GM19455 (cell line): ENCODE measurements at regions not wholly inside any gene's neighbourhood (a gene's known extent, or its start where the extent isn't known, plus 50 kb on each side); places are given as distances from the start of the nearest gene placed in this dataset.
A peak's percentile ranks its signal among the peaks of the same experiment; 100 is the strongest.

Experiments used
- ATAC-seq: cut with Tn5 transposase; IDR thresholded peaks from one replicate; pipeline ENCODE4 v1.9.1; 2021; ENCODE audit not compliant: unreplicated experiment

DNA sequence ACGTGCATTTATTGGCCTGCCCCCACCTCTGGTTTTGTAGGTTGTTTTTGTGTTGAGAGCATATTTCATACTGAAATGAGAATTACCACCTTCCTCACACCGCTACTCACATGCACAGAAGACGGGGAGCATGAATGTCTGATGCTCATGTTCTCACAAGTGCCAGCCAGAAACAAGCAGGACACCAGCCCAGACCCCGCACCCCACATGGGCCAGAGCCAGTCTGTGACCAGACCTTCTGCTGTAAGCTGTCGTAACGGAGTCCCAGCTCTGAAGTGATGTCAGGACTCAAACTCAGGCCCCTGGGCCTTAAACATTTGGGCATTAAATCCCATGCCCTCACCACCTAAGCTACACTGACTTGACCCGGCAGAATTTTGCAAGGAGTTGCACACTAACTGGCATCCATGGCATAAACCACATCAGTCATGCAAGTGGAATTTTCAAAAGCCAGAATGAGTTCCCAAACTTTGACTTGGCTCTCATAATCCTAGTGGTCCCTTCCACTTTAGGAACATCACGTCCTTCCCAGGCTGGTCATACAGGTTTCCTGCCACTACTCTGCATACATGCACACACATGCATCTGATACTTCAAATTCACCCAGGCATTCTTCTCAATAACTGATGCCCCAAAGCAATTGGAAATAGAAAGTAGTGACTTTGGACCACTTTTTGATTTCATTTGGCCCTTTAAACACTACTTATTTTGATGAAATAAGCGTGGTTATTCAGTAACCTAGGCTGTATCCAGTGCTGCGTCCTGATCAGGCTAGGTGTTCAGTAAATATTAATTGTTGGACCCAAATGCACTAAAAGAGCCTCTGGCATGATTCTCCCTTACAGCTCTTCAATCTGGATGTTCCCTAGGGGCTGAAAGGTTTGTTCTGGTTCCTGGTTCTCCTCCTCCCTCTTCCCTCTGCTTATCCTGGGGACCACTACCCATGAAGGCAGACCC, 223.1 kb upstream of the ID2 start:
- no peak for ATAC-seq

DNA sequence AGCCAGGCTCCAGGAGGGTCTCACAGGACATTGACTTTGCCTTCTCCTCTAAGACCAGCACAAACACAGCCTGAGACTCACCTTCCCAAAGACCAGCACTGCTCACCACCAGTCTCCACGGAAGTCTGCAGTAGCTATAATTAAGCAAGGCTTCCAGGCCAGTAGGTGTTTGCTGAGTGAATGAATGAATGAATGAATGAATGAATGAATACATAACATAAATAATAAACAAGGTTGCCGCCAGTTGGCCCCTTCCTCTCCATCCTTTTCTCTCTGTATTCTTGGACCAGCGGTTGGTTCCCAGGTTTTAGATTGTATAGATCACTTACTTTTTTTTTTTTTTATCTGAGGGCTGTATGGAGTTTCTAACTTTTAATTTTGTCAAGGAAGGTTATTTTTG, 222.4 kb upstream of the ID2 start:
- no peak for ATAC-seq

DNA sequence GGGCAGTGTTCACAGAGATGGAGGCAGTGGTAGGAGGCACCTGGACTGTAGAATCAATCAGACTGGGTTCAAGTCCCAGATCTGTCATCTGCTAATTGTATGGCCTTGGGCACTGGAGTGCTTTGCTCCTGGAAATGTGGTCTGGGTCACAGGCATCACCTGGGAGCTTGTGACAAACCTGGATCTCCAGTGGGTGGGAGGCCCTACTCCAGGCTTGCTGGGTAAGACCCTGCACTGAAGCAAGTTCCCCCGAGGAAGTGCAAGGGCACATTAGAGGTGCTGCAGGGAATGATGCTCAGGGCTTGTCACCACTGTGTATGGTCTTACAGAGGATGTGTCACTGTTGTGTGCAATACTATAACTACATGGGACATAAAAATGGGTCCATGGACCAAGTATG, 220.5 kb upstream of the ID2 start:
- ATAC-seq: no peak

DNA sequence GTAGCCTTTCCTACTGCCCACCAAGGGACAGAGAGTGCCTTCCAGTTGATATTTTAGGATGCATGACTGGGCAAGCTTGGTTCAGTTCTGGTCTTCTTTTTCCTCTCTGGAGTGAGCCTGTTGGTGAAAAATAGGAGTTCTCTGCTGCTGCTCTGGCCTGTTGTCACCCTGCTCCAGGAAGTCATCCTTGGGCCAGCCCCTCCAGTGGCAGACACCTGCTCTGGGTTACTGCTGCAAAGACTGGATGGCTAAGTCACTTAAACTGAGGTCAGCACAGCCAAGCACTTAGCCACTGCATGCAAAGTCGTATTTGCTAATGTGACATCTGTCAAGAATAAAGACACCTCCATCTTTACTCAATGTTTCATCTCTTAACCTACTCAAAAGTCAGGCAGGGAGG, 219.6 kb upstream of the ID2 start:
- ATAC-seq: no peak

DNA sequence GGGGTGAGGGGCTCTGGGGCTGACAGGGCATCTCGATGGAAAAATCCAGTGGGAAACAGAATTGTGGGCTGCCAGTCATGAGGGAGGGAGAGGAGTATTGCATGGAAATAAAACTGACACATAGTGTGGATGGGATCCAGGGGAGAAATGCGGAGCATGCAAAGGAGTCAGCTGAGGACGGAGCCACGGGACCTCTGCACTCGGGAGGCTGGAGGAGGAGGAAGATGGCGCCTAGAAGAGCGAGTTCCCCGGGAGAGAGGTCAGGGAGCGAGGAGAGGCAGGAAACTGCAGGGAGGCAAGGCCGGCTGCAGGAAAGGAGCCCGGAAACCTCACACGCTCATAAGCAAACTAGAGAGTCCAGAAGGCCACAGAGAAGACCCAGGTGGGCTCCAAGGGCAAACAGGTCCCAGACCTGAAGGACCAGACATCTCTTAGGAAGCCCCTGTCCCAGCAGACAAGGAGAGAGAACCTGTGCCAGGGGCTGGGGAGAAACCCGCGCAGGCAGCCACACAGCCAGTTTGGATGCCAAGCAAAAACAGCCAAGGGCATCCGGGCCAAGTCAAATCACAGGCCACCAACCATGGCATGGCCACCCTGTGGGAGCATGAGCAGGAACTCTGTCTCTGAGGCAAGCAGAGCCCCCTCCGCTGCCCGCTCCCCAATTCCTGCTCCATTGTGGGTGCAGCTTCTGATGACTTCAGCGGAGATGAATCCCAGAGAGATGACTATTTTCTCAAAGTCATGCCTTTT, 218.8 kb upstream of the ID2 start:
- ATAC-seq: no peak

DNA sequence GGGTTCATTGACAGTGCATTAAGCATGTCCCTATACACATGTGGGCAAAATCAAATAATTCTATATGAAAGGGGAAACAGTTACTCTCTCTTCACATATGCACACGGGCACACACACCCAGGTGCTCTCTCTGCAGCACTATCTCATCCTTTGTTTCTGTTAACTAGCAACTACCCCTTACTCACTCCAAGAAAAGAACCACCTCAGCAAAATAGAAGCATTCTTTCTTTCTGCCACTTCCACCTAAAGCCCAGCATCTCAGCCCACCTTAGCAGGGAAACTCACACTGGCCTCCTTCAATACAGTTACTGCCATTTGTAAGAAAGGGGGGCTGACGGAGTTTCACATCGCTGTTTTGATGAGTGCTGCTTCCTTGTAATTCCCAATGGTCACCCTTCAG, 216.3 kb upstream of the ID2 start:
- no peak for ATAC-seq

GRCh38 chr2:8469709-8470493, 212.0 kb upstream of the ID2 start:
- ATAC-seq: no peak

GRCh38 chr2:8472545-8473323, 209.1 kb upstream of the ID2 start:
- ATAC-seq: peak; percentile 64

- no peak for ATAC-seq
These were observed 206.4 kb upstream of the ID2 start for GRCh38 chr2:8475349-8476031.

GRCh38 chr2:8477552-8478470, 204.0 kb upstream of the ID2 start:
- peak; percentile 61 for ATAC-seq

DNA sequence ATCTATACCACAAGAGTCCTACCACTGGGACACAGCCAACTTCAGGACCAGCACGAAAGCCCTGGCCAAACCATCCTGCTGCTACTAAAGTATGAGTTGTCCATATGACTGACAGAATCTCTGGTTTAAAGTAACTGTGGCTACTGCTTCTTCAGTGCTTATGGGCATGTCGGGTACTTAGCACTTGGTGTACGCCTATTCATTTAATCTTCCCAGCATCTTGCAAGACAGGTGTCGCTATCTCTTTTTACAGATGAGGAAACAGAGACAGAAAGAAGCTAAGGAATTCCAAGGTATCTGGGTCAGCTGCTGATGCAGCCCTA, 203.4 kb upstream of the ID2 start:
- ATAC-seq: no peak

DNA sequence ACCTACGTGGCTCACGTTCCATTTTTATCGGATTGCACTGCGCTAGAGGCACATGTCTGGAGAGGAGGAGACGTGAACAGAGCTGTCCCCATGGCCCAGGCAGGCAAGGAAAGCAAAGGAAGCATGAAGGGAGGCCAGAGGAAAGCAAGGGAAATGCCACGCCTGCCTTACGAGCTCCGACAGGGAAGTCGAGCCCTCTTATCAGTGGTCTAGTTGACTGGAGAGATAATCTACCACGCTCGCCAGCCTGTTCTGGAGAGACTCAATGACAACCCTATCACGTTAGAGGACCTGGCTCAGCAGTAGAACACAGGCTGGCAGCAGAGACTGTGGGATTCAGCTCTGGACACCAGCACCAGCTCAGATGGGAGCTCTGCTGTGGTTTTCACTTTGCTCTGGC, 202.6 kb upstream of the ID2 start:
- ATAC-seq: no peak

- no peak for ATAC-seq
These were observed 200.9 kb upstream of the ID2 start for GRCh38 chr2:8480915-8481314.

DNA sequence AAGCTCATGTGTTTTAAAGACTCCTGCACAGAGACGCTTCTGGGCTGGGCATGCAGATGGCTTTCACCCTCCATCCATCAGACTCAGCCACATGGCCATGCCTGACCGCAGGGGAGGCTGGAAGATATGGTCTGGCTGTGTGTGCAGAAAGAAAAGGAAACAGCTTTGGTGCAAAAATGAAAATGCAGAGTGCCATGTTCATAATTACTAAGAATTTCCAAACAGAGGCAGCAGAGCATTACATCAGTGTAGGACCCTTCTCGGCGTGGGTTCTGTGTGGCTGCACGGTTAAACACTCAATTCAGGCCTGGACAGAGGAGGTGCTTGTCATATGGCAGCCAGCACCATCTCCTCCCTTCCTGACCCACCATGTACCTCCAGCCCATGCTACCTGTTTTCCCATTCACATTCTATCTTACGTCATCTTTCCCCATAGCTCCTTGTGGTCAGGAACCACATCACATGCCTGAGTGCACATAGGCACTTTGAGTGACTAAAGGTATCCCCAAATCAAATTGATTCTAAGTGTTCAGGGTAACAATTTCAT, 200.3 kb upstream of the ID2 start:
- peak; percentile 51 for ATAC-seq

GRCh38 chr2:8482432-8482831, 199.4 kb upstream of the ID2 start:
- no peak for ATAC-seq

DNA sequence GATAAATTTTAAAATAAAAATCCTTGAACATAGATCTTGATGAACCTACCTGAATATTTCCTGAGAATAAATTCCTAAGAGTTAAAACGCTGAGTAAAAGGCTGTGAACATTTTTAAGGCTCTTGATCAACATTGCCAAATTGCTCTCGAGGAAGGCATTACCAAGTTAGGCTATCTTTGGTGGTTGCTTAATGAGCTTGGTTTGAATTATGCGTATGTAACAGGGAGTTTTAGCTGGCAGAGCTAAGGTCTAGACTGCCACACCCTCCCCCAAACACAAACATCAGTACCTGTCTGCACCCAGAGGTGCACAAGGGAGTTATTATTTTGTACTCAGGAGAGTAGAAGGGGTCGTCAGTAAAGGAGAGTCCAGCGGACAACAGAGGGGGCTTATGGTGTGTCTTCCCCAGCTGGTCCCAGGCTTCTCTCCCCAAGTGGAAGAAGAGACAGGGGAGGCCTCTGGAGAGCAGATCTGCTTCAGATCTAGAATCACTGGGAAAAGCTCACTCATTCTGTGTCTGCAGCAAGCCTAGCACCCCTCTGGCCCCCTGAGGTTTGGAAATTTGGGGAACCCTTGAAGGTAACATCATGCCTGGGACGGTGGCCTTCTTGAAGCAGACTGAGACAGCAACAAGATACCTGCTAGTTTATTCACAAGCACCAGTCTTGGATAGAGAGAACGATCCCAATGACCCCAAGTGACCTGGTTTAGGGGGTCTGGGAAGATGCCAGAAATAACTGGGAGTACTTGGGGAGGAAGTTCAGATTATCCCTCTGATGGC, 197.2 kb upstream of the ID2 start:
- no peak for ATAC-seq

DNA sequence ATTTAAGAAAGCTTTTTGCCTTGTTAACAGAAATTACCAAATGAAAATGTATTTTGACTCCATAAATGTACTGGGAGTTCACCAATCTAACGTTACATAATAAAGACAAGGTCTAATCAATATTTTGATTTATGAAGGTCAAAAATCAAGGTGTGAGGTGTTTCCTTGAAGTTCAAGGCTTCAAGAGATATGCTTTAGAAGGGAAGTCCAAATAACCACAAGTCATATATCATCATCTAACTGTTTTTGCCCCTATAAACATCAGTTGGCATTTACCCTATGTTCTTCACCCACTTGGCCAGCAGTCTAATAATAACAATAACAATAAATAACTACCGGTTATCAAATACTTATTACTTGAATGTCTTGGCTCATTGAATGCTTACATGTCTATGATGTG, 196.1 kb upstream of the ID2 start:
- no peak for ATAC-seq

DNA sequence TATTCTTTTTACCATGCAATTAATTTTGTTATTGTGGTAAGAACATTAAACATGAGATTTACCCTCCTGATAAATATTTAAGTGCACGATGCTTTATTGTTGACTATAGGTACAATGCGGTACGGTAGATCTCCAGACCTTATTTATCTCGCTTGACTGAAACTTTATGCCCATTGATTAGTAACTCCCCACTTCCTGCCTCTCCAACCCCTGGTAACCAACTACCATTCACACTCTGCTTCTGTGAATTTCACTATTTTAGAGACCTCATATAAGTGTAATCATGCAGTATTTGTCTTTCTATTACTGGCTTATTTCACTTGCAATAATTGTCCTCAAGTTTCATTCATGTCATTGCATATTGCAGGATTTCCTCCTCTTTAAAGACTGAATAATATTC, 195.7 kb upstream of the ID2 start:
- ATAC-seq: no peak
